Amniotic stem cell (primary cell): ENCODE measurements at regions not wholly inside any gene's neighbourhood (a gene's known extent, or its start where the extent isn't known, plus 50 kb on each side); places are given as distances from the start of the nearest gene placed in this dataset.

Experiments used
- DNase-seq: peaks from one replicate; lab custom pipeline; 2025; lab: John Stamatoyannopoulos, UW

- DNase-seq: no peak
Measured at GRCh38 chr5:52409835-52410234, 377.9 kb upstream of the ITGA1 start.

GRCh38 chr5:52419357-52419756 is 368.4 kb upstream of the ITGA1 start:
- no peak for DNase-seq

GRCh38 chr5:52427615-52428014 is 360.1 kb upstream of the ITGA1 start:
- no peak for DNase-seq

GRCh38 chr5:52428977-52429489 is 358.7 kb upstream of the ITGA1 start:
- DNase-seq: no peak

- DNase-seq: no peak
Measured at GRCh38 chr5:52441768-52442167, 345.9 kb upstream of the ITGA1 start.

GRCh38 chr5:52443187-52443586 is 344.5 kb upstream of the ITGA1 start:
- no peak for DNase-seq

GRCh38 chr5:52448111-52448510 is 339.6 kb upstream of the ITGA1 start:
- no peak for DNase-seq

GRCh38 chr5:52449516-52449915 is 338.2 kb upstream of the ITGA1 start:
- DNase-seq: no peak

GRCh38 chr5:52452098-52452497 is 335.6 kb upstream of the ITGA1 start:
- DNase-seq: no peak

GRCh38 chr5:52453176-52453575 is 334.5 kb upstream of the ITGA1 start:
- no peak for DNase-seq

- DNase-seq: no peak
Measured at GRCh38 chr5:52455920-52456319, 331.8 kb upstream of the ITGA1 start.

- no peak for DNase-seq
Measured at GRCh38 chr5:52457810-52458209, 329.9 kb upstream of the ITGA1 start.

- DNase-seq: no peak
Measured at GRCh38 chr5:52466113-52466512, 321.6 kb upstream of the ITGA1 start.

GRCh38 chr5:52466749-52467520 is 320.8 kb upstream of the ITGA1 start:
- no peak for DNase-seq

GRCh38 chr5:52468976-52469375 is 318.7 kb upstream of the ITGA1 start:
- DNase-seq: no peak

- DNase-seq: no peak
Measured at GRCh38 chr5:52469420-52469819, 318.3 kb upstream of the ITGA1 start.

- DNase-seq: no peak
Measured at GRCh38 chr5:52469835-52470234, 317.9 kb upstream of the ITGA1 start.

- DNase-seq: no peak
Measured at GRCh38 chr5:52476346-52476745, 311.4 kb upstream of the ITGA1 start.

- DNase-seq: no peak
Measured at GRCh38 chr5:52481201-52481600, 306.5 kb upstream of the ITGA1 start.

- DNase-seq: no peak
Measured at GRCh38 chr5:52481851-52482250, 305.9 kb upstream of the ITGA1 start.

- no peak for DNase-seq
Measured at GRCh38 chr5:52491071-52491787, 296.5 kb upstream of the ITGA1 start.

- DNase-seq: no peak
Measured at GRCh38 chr5:52491818-52492217, 295.9 kb upstream of the ITGA1 start.

GRCh38 chr5:52497133-52497693 is 290.5 kb upstream of the ITGA1 start:
- no peak for DNase-seq
